Motor neuron (in vitro differentiated cells): ENCODE measurements at regions not wholly inside any gene's neighbourhood (a gene's known extent, or its start where the extent isn't known, plus 50 kb on each side); places are given as distances from the start of the nearest gene placed in this dataset.

Experiments
- ATAC-seq, 8 experiments: fragments of 200-7000 bp; cut with Tn5 transposase; replicated peaks in 6 of 8; 2 replicates each; pipeline ENCODE4 v1.8.0; 2021; ENCODE audit warnings: mild to moderate bottlenecking in 8 of 8, moderate library complexity in 8 of 8
- H3K27ac ChIP-seq, 2 donors: fragments of 250-450 bp; sonication (Bioruptor Pico); 2 replicates each; pipeline ENCODE4 v1.9.0; 2021; ENCODE audit warnings: antibody characterized with exemption in 2 of 2, mild to moderate bottlenecking in 2 of 2, moderate library complexity in 1 of 2
- H3K4me1 ChIP-seq, 2 donors: fragments of 250-450 bp; sonication (Bioruptor Pico); replicated peaks in 1 of 2; 2 replicates each; pipeline ENCODE4 v1.6.1; 2021; ENCODE audit warnings: antibody characterized with exemption in 2 of 2, mild to moderate bottlenecking in 2 of 2, moderate library complexity in 1 of 2
- H3K4me3 ChIP-seq, 5 donors: fragments of 250-450 bp; sonication (Bioruptor Pico); 2 replicates each; pipeline ENCODE4 v1.9.0; 2021; ENCODE audit warnings: antibody characterized with exemption in 5 of 5, mild to moderate bottlenecking in 5 of 5, moderate library complexity in 4 of 5
- WGBS, 10 experiments: fragments of 450-650 bp; shearing (Covaris generic); methylation state at CpG; one replicate each; pipeline ENCODE4 v1.0.0; 2022; 5-methylcytosine and 5-hydroxymethylcytosine counted together
- in situ Hi-C, 9 experiments: fragments of 400-800 bp; cut with MboI; loops; one replicate each; pipeline ENCODE4 v1.15.0; 2021; ENCODE audit warnings: low sequenced_read_pairs in 9 of 9, low pct_unique_long_range_greater_than_20kb in 2 of 9; ENCODE audit not compliant: unreplicated experiment in 9 of 9

- no peak overlapping the region for H3K27ac ChIP-seq
- ATAC-seq, result no peak
- 20 to 100% (median 80%) methylated on average over 1 to 4 of the region's 14 CpGs; no CpG with 5 or more reads in 3 of the 10 experiments for WGBS, 10 experiments
- in situ Hi-C loops, result no loop called here
- no peak overlapping the region for H3K4me3 ChIP-seq
- peaks cover 44 to 55% of the 10 kb centered on the region in 2 donors for H3K4me1 ChIP-seq
Observed at GRCh38 chr6:167569879-167570278, 245.0 kb downstream of the TTLL2 start.

- no peak overlapping the region for H3K27ac ChIP-seq
- H3K4me3 ChIP-seq, result no peak overlapping the region
- H3K4me1 ChIP-seq, result peaks cover 40 to 50% of the 10 kb centered on the region in 2 donors
- ATAC-seq, result no peak
- WGBS, 10 experiments, result 17 to 100% (median 67%) methylated on average over 1 to 7 of the region's 25 CpGs; no CpG with 5 or more reads in 4 of the 10 experiments
- in situ Hi-C loops, result no loop called here
Observed at GRCh38 chr6:167570460-167571400, 245.8 kb downstream of the TTLL2 start.

- no peak overlapping the region for H3K27ac ChIP-seq
- peaks cover 32 to 41% of the 10 kb centered on the region in 2 donors for H3K4me1 ChIP-seq
- H3K4me3 ChIP-seq, result no peak overlapping the region
- WGBS, 10 experiments, result 40 to 100% (median 68%) methylated on average over 1 to 8 of the region's 9 CpGs; no CpG with 5 or more reads in 4 of the 10 experiments
- in situ Hi-C loops, result no loop called here
- ATAC-seq, result no peak
Observed at GRCh38 chr6:167571550-167571949, 246.7 kb downstream of the TTLL2 start.

GRCh38 chr6:167572106-167572505 is 247.2 kb downstream of the TTLL2 start:
- no peak for ATAC-seq
- 0 to 100% (median 100%) methylated on average over 1 to 2 of the region's 10 CpGs; no CpG with 5 or more reads in 5 of the 10 experiments for WGBS, 10 experiments
- Histone ChIP-seq H3K4me3 (no peak overlapping the region), H3K27ac (no peak overlapping the region), H3K4me1 (peaks cover 29 to 39% of the 10 kb centered on the region in 2 donors)
- in situ Hi-C loops, result no loop called here

- in situ Hi-C loops, result no loop called here
- ATAC-seq, result peak in 3 of 8 experiments; percentile 22 to 25 (median 24)
Observed at GRCh38 chr6:167572841-167573271, 248.0 kb downstream of the TTLL2 start.

GRCh38 chr6:167573461-167574215 is 248.8 kb downstream of the TTLL2 start:
- peaks cover 28 to 43% of the 10 kb centered on the region in 2 donors for H3K4me1 ChIP-seq
- no peak overlapping the region for H3K4me3 ChIP-seq
- no peak for ATAC-seq
- 12 to 100% (median 63%) methylated on average over 2 to 8 of the region's 16 CpGs for WGBS, 10 experiments
- in situ Hi-C loops, result no loop called here
- H3K27ac ChIP-seq, result no peak overlapping the region

More at GRCh38 chr6:167572841-167573271, 248.0 kb downstream of the TTLL2 start:
- Histone ChIP-seq H3K4me3 (no peak overlapping the region), H3K4me1 (peaks cover 28 to 43% of the 10 kb centered on the region in 2 donors), H3K27ac (no peak overlapping the region)
- WGBS, 10 experiments, result 37 to 100% (median 90%) methylated on average over 1 to 7 of the region's 13 CpGs; no CpG with 5 or more reads in 5 of the 10 experiments

GRCh38 chr6:167574431-167575151 is 249.7 kb downstream of the TTLL2 start:
- H3K4me1 ChIP-seq, result peaks cover 30 to 43% of the 10 kb centered on the region in 2 donors
- H3K4me3 ChIP-seq, result no peak overlapping the region
- in situ Hi-C loops, result no loop called here
- H3K27ac ChIP-seq, result peak overlapping the region; percentile 11 to 17
- WGBS, 10 experiments, result 14 to 97% (median 79%) methylated on average over 2 to 16 of the region's 29 CpGs
- ATAC-seq, result peak in 6 of 8 experiments; percentile 75 to 88 (median 84)

- WGBS, 10 experiments, result 0 to 98% (median 80%) methylated on average over 1 to 8 of the region's 23 CpGs; no CpG with 5 or more reads in 2 of the 10 experiments
- in situ Hi-C loops, result no loop called here
- ATAC-seq, result peak in 5 of 8 experiments; percentile 9 to 27 (median 16)
- no peak overlapping the region for H3K4me3 ChIP-seq
- H3K4me1 ChIP-seq, result peaks cover 36 to 48% of the 10 kb centered on the region in 2 donors
- peak overlapping the region in 1 of 2 donors; percentile 32 for H3K27ac ChIP-seq
Observed at GRCh38 chr6:167575158-167575696, 250.3 kb downstream of the TTLL2 start.

GRCh38 chr6:167576050-167576741 is 250.5 kb upstream of the AFDN start:
- no peak overlapping the region for H3K27ac ChIP-seq
- H3K4me1 ChIP-seq, result peaks cover 36 to 47% of the 10 kb centered on the region in 2 donors
- WGBS, 10 experiments, result 20 to 87% (median 72%) methylated on average over 1 to 14 of the region's 23 CpGs; no CpG with 5 or more reads in 6 of the 10 experiments
- no peak overlapping the region for H3K4me3 ChIP-seq
- no peak for ATAC-seq
- in situ Hi-C loops, result no loop called here

- in situ Hi-C loops, result no loop called here
- Histone ChIP-seq H3K4me1 (peaks cover 29 to 39% of the 10 kb centered on the region in 2 donors), H3K4me3 (no peak overlapping the region), H3K27ac (no peak overlapping the region)
- ATAC-seq, result peak in 2 of 8 experiments; percentile 5 to 24
- 53 to 100% (median 86%) methylated on average over 1 to 11 of the region's 21 CpGs; no CpG with 5 or more reads in 2 of the 10 experiments for WGBS, 10 experiments
Observed at GRCh38 chr6:167576828-167577503, 249.7 kb upstream of the AFDN start.

GRCh38 chr6:167577891-167578361 is 248.8 kb upstream of the AFDN start:
- peaks cover 24 to 31% of the 10 kb centered on the region in 2 donors for H3K4me1 ChIP-seq
- no peak for ATAC-seq
- WGBS, 10 experiments, result 20 to 100% (median 77%) methylated on average over 1 to 3 of the region's 13 CpGs; no CpG with 5 or more reads in 6 of the 10 experiments
- H3K4me3 ChIP-seq, result no peak overlapping the region
- in situ Hi-C loops, result no loop called here
- no peak overlapping the region for H3K27ac ChIP-seq
